ENCODE measurements at regions not wholly inside any gene's neighbourhood (a gene's known extent, or its start where the extent isn't known, plus 50 kb on each side); places are given as distances from the start of the nearest gene placed in this dataset.

- no peaks in the 10 kb centered on the region for H3K36me3 Mint-ChIP-seq (ENCODE audit: insufficient read depth, unreplicated experiment)
- no TSS peak for BruUV-seq (replicated peaks)
- no peaks in the 10 kb centered on the region for H3K4me1 Mint-ChIP-seq (ENCODE audit: low read depth, unreplicated experiment)
- CTCF ChIA-PET: no interaction called here
- no peak for DNase-seq
- intact Hi-C loops (cut with micrococcal nuclease; ENCODE audit: unreplicated experiment): no loop called here
- no peak overlapping the region for H3K27ac Mint-ChIP-seq (ENCODE audit: unreplicated experiment)
- TF ChIP-seq CTCF (IDR thresholded peaks at IDR 0.05; ENCODE audit: unreplicated experiment): no peak
- no peak overlapping the region for H3K4me3 Mint-ChIP-seq (ENCODE audit: low read depth, unreplicated experiment)
- H3K9me3 Mint-ChIP-seq (ENCODE audit: low read depth, unreplicated experiment): no peaks in the 10 kb centered on the region
- no peaks in the 10 kb centered on the region for H3K27me3 Mint-ChIP-seq (ENCODE audit: unreplicated experiment)
These were observed 843.2 kb downstream of the GALC start for GRCh38 chr14:87149583-87150354.

- H3K4me3 Mint-ChIP-seq (ENCODE audit: low read depth, unreplicated experiment): no peak overlapping the region
- CTCF ChIA-PET: no interaction called here
- intact Hi-C loops (cut with micrococcal nuclease; ENCODE audit: unreplicated experiment): no loop called here
- no peak overlapping the region for H3K27ac Mint-ChIP-seq (ENCODE audit: unreplicated experiment)
- no peaks in the 10 kb centered on the region for H3K4me1 Mint-ChIP-seq (ENCODE audit: low read depth, unreplicated experiment)
- BruUV-seq (replicated peaks): no TSS peak
- no peak for TF ChIP-seq CTCF (IDR thresholded peaks at IDR 0.05; ENCODE audit: unreplicated experiment)
- no peaks in the 10 kb centered on the region for H3K9me3 Mint-ChIP-seq (ENCODE audit: low read depth, unreplicated experiment)
- no peaks in the 10 kb centered on the region for H3K27me3 Mint-ChIP-seq (ENCODE audit: unreplicated experiment)
- no peak for DNase-seq
- no peaks in the 10 kb centered on the region for H3K36me3 Mint-ChIP-seq (ENCODE audit: insufficient read depth, unreplicated experiment)
These were observed 844.3 kb downstream of the GALC start for GRCh38 chr14:87148655-87149054.

GRCh38 chr14:87142551-87143211 lies 850.3 kb downstream of the GALC start:
- BruUV-seq (replicated peaks): no TSS peak
- Mint-ChIP-seq H3K9me3 (ENCODE audit: low read depth, unreplicated experiment) (no peaks in the 10 kb centered on the region), H3K4me3 (ENCODE audit: low read depth, unreplicated experiment) (no peak overlapping the region), H3K27ac (ENCODE audit: unreplicated experiment) (no peak overlapping the region), H3K27me3 (ENCODE audit: unreplicated experiment) (no peaks in the 10 kb centered on the region), H3K4me1 (ENCODE audit: low read depth, unreplicated experiment) (no peaks in the 10 kb centered on the region), H3K36me3 (ENCODE audit: insufficient read depth, unreplicated experiment) (no peaks in the 10 kb centered on the region)
- DNase-seq: no peak
- CTCF ChIA-PET: no interaction called here
- no peak for TF ChIP-seq CTCF (IDR thresholded peaks at IDR 0.05; ENCODE audit: unreplicated experiment)
- intact Hi-C loops (cut with micrococcal nuclease; ENCODE audit: unreplicated experiment): no loop called here

- H3K36me3 Mint-ChIP-seq (ENCODE audit: insufficient read depth, unreplicated experiment): no peaks in the 10 kb centered on the region
- no peaks in the 10 kb centered on the region for H3K4me1 Mint-ChIP-seq (ENCODE audit: low read depth, unreplicated experiment)
- no TSS peak for BruUV-seq (replicated peaks)
- H3K4me3 Mint-ChIP-seq (ENCODE audit: low read depth, unreplicated experiment): no peak overlapping the region
- no peak overlapping the region for H3K27ac Mint-ChIP-seq (ENCODE audit: unreplicated experiment)
- no peaks in the 10 kb centered on the region for H3K9me3 Mint-ChIP-seq (ENCODE audit: low read depth, unreplicated experiment)
- intact Hi-C loops (cut with micrococcal nuclease; ENCODE audit: unreplicated experiment): no loop called here
- H3K27me3 Mint-ChIP-seq (ENCODE audit: unreplicated experiment): no peaks in the 10 kb centered on the region
- no peak for TF ChIP-seq CTCF (IDR thresholded peaks at IDR 0.05; ENCODE audit: unreplicated experiment)
- CTCF ChIA-PET: no interaction called here
- no peak for DNase-seq
These were observed 851.2 kb downstream of the GALC start for GRCh38 chr14:87141801-87142200.

Measured in Calu3 (cell line).